Medulla oblongata (tissue), 1 donor: ENCODE measurements at regions not wholly inside any gene's neighbourhood (a gene's known extent, or its start where the extent isn't known, plus 50 kb on each side); places are given as distances from the start of the nearest gene placed in this dataset.
"Not testable (repeated sequence)": the region's sequence is repeated elsewhere in the genome, so short reads cannot be mapped to it uniquely, and the experiment has no call there.

Experiments used
- DNase-seq: peaks from one replicate; pipeline ENCODE4 v3.0.0-alpha.2; 2015; ENCODE audit errors: extremely low spot score

DNA sequence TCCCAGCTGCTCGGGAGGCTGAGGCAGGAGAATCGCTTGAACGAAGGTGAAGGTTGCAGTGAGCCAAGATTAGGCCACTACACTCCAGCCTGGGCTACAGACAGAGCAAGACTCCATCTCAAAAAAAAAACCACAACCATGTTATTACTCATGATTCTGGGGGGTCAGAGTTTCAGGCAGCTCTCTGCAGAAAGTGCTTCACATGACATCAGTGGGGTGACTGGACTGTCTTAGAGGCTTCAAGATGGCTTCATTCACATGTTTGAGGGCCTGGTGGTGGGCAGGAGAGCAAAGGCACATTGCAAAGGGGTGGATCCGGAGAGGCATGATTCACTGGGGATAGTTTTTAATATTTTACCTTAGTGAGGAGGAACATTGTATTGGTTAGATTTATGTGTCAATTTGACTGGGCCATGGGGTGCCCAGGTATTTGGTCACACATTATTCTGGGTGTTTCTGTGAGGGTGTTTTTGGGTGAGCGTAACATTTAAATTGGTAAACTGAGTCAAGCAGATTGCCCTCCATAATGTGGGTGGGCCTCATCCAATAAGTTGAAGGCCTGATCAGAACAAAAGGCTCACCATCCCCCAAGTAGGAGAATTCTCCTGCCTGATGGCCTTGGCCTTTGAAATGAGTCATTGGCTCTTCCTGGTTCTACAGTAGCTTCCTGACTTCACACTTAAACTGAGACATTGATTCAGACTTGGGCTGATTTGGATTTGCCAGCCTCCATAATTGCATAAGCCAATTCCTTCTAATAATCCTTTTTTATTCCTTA is 109.8 kb downstream of the GOSR1 start:
- no peak for DNase-seq

DNA sequence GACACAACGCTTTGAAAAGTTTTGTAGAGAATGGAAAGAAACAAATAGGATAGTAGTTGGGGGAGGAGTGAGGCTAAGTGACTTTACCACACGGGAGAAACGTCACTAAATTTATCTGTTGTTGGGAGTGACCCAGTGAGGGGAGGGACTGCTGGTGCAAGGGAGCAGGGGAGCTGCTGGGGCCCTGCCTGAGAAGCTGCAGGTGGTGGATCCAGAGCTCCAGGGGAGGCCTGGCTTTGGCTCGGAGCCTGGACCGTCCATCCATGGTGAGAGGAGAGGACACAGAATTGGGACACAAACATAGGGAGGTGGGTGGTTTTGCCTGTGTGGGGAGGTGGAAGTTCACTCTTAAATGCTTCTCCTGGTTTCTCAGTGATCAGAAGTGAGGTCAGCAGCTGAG is 107.6 kb downstream of the GOSR1 start:
- no peak for DNase-seq

DNA sequence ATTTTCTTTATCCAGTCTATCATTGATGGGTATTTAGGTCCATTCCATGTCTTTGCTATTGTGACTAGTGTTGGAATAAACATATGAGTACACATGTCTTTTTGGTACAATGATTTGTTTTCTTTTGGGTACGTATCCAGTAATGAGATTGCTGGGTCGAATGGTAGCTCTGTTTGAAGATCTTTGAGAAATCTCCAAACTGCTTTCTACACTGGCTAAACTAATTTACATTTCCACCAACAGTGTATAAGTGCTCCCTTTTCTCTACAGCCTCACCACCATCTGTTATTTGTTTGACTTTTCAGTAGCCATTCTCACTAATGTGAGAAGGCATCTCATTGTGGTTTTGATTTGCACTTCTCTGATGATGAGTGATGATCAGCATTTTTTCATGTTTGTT is 103.7 kb downstream of the GOSR1 start:
- no peak for DNase-seq

DNA sequence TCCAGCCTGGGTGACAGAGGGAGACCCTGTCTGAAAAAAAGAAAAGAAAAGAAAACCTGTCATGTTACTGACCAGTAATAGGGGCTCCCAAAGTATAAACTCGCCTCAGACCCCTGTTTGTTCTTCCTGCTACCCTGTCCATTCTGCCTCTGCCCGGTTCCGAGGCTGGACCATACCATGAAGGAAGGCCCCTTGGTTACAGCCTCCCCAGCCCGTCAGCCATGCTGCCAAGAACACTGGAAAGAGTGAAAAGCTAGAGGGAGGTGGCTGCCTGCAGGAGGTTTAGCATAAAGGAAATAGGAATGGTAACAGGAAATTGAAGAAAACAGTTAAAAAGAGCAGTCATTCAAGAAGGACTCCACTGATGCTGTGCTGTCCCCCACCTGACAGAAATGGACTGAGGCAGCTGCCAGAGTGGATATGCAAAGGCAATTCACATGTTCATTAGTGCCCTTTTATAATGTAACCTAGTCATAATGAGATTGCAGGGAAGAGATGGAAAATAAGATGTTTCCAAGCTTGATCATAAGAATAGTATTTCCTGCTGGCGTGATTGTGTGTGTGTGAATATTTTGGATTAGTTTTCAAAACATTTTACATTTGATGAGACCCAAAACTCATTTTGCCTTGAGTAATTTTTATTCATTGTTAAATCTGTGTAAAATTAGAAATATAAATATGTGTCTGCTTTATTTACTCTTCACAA is 102.6 kb downstream of the GOSR1 start:
- DNase-seq = no peak

DNA sequence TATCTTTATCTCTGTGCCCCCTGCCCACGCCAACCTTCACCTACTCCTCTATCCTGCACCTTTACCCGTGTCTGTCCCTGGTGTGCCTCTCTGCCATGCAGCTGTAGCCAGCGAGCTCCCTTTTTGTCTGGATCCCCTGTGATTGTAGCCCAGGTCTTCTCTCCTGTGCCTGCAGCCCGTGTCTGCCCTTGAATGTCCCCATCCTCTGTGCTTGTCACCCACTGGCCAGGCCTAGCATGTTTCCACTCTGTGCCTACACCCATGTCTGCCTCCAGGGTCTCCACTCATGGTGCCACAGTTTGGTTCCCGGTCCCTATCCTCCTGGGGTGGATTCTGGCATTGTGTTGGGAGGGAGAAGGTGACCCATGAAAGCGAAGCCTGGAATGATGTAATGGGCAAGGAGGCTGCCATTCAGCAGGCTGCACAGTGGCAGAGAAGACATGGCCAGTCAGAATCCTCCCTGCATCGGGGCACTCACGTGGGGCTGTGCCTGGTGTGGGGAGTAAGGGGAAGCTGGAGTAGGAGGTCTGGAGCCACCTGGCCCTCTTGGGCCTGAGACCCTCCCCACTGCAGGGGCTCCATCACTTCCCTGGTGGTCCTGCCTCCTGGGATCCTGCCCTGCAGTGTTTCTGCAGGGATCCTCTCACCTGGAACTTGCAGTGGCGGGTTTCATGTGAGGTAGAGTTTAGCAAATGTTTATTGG is 101.0 kb downstream of the GOSR1 start:
- DNase-seq = not testable (repeated sequence)
